ENCODE measurements at regions not wholly inside any gene's neighbourhood (a gene's known extent, or its start where the extent isn't known, plus 50 kb on each side); places are given as distances from the start of the nearest gene placed in this dataset.
A peak's percentile ranks its signal among the peaks of the same experiment; 100 is the strongest.

GRCh38 chr6:18990059-18990978, 603.2 kb downstream of the RNF144B start:
- DNase-seq (ENCODE audit: low read depth): peak; percentile 20
- H3K4me3 ChIP-seq (ENCODE audit: low read length): no peak overlapping the region
- peak; percentile 53 for TF ChIP-seq CTCF (conservative IDR thresholded peaks at IDR 0.05; ENCODE audit: low read length)

DNA sequence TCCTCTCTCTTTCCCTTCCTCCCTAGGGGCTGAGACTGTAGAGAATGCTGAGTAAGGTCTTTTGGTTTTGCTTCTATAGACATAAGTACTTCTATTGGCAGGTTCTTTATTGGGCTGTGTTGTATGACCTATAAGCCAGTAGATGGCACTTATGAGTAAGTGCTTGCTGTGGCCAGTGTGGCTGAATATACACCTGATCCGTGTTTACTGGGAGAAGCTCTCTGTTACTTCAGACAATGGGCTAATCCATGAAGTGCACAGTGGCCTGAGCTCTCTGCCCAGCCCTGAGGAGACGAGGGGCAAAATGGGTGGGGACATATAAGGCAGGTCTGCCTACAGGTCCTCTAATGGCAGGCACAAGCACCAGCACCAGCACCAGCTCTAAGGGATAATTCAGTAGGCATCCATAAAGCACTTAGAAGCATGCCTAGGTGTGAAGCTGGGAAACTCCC, 610.3 kb downstream of the RNF144B start:
- peak; percentile 65 for DNase-seq (ENCODE audit: low read depth)
- H3K4me3 ChIP-seq (ENCODE audit: low read length): no peak overlapping the region
- TF ChIP-seq CTCF (conservative IDR thresholded peaks at IDR 0.05; ENCODE audit: low read length): peak; percentile 76

- no peak for DNase-seq (ENCODE audit: low read depth)
- H3K4me3 ChIP-seq (ENCODE audit: low read length): no peak overlapping the region
- TF ChIP-seq CTCF (conservative IDR thresholded peaks at IDR 0.05; ENCODE audit: low read length): no peak
These were observed 615.9 kb downstream of the RNF144B start for GRCh38 chr6:19002976-19003560.

DNA sequence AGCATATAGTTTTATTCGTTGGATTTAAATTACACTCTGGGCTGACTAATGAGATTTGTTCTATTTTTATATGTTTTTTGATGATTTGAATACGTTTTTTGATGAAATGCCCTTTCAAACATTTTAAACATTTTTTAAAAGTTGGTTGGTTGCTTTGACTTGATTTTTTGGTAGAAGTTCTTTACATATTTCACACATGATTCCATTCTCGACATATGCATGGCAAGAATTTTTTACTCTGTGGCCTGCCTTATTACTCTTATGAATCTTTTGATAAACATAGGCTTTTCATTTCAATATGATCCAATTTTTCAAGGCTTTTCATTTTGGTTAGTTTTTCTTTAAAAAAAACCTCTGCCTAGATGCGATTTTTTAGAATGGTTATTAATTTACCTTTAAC, 617.0 kb downstream of the RNF144B start:
- no peak for TF ChIP-seq CTCF (conservative IDR thresholded peaks at IDR 0.05; ENCODE audit: low read length)
- no peak overlapping the region for H3K4me3 ChIP-seq (ENCODE audit: low read length)
- DNase-seq (ENCODE audit: low read depth): no peak

DNA sequence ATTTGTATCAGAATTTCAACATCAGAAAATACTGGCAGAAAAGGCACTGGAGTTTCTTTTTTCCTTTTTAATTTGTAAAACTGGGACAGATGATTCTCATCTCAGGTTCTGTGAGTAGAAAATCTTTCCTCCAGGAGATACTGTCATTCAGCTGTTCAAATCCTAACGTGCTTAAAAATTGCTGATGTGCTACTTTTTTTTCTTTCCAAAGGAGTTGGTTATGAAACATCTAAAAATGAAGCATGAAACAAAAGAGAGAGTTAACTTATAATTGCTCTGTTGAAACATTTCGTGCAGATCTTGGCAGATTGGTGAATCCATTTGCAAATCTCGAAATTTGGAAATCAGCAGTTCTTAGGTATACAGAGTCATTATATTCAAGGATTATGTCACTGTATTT, 622.6 kb downstream of the RNF144B start:
- DNase-seq (ENCODE audit: low read depth): no peak
- no peak overlapping the region for H3K4me3 ChIP-seq (ENCODE audit: low read length)
- TF ChIP-seq CTCF (conservative IDR thresholded peaks at IDR 0.05; ENCODE audit: low read length): no peak

DNA sequence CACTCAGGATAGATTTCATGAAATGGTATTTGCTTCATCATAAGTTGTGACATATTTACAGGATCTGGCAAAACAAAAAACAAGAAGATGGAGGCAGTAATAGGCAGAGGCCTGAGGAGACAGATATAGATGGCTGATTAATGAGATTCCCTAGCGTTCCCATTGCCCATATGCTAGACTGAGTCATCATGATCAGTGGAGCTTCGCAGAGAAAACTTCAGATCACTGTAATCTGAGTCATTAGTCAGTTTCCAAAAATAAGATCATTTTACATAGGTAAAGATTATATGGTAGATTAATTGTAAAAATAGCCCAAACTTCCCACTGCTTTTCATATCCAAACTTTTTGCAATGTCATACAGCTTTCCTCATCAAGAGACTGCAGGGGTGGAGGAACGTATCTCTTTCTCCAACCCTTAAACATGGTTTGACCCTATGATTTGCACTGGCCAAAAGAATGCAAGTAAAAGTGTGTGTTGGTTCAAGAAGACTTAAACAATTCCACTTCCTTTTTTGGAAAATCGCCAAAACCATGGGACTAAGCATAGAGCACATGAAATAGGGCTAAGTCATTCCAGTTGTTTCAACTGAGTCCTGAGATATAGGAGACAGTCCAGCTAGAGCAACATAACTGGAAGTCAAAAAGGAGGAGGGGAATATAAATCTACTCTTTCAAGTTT, 626.0 kb downstream of the RNF144B start:
- no peak overlapping the region for H3K4me3 ChIP-seq (ENCODE audit: low read length)
- DNase-seq (ENCODE audit: low read depth): no peak

More for the DNA sequence above, 626.0 kb downstream of the RNF144B start:
- TF ChIP-seq CTCF (conservative IDR thresholded peaks at IDR 0.05; ENCODE audit: low read length): no peak
